Thyroid gland (tissue), 4 donors: ENCODE measurements at regions not wholly inside any gene's neighbourhood (a gene's known extent, or its start where the extent isn't known, plus 50 kb on each side); places are given as distances from the start of the nearest gene placed in this dataset.

Experiments used
- POLR2A ChIP-seq, 2 donors: fragments of 450-650 bp; IDR thresholded peaks; one replicate each; pipeline ENCODE4 v1.6.1; 2017; ENCODE audit warnings: antibody characterized with exemption in 2 of 2, mild to moderate bottlenecking in 2 of 2, moderate library complexity in 1 of 2
- TF ChIP-seq, protein P1 (sequence below), 6 experiments: fragments of 200-600 bp in 3 of 6; fragments of 450-650 bp in 3 of 6; sonication (generic) in 3 of 6; IDR thresholded peaks; one replicate each; pipeline ENCODE4 v1.5.1; 2016 to 2019; ENCODE audit warnings: antibody characterized with exemption in 6 of 6, mild to moderate bottlenecking in 2 of 6, inconsistent platforms in 1 of 6, moderate library complexity in 1 of 6

DNA sequence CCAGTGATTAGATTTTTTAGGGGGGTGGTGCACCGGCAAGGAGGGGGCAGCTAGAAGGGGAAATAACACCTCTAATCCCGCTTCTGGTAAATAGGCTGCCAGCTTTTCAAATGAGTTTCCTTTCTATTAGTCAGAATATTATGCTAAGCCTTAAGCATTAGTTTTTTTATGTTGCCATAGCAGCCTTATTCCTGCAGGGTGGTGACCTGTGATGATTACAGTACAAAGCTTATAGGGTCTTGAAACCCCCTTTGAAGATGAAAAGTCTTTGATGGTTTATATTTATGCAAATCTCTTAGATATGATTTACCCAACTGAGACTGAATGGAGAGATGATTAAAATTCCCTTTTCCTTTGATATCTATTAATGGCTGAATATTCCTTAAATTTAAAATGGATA, 109.8 kb downstream of the ZIC5 start:
- TF ChIP-seq, protein P1, sequence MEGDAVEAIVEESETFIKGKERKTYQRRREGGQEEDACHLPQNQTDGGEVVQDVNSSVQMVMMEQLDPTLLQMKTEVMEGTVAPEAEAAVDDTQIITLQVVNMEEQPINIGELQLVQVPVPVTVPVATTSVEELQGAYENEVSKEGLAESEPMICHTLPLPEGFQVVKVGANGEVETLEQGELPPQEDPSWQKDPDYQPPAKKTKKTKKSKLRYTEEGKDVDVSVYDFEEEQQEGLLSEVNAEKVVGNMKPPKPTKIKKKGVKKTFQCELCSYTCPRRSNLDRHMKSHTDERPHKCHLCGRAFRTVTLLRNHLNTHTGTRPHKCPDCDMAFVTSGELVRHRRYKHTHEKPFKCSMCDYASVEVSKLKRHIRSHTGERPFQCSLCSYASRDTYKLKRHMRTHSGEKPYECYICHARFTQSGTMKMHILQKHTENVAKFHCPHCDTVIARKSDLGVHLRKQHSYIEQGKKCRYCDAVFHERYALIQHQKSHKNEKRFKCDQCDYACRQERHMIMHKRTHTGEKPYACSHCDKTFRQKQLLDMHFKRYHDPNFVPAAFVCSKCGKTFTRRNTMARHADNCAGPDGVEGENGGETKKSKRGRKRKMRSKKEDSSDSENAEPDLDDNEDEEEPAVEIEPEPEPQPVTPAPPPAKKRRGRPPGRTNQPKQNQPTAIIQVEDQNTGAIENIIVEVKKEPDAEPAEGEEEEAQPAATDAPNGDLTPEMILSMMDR (IDR thresholded peaks at IDR 0.05) = no peak
- no peak for TF ChIP-seq POLR2A (IDR thresholded peaks at IDR 0.05)
